Mucosa of rectum (tissue), 2 donors: ENCODE measurements at regions not wholly inside any gene's neighbourhood (a gene's known extent, or its start where the extent isn't known, plus 50 kb on each side); places are given as distances from the start of the nearest gene placed in this dataset.

Source experiments
- H3K27ac ChIP-seq, 2 donors: one replicate each; pipeline ENCODE4 v1.7.0; 2013; ENCODE audit warnings: inconsistent platforms in 2 of 2, low read depth in 2 of 2, low read length in 2 of 2
- H3K27me3 ChIP-seq, 2 donors: one replicate each; pipeline ENCODE4 v1.7.0; 2013; ENCODE audit warnings: low read length in 2 of 2; ENCODE audit not compliant: control insufficient read depth in 2 of 2, insufficient read depth in 2 of 2
- H3K36me3 ChIP-seq, 2 donors: one replicate each; pipeline ENCODE4 v1.7.0; 2013; ENCODE audit warnings: low read length in 2 of 2; ENCODE audit not compliant: control insufficient read depth in 2 of 2, insufficient read depth in 2 of 2
- H3K4me1 ChIP-seq, 2 donors: one replicate each; pipeline ENCODE4 v1.7.0; 2013; ENCODE audit warnings: low read length in 2 of 2, mild to moderate bottlenecking in 1 of 2; ENCODE audit not compliant: control insufficient read depth in 2 of 2, insufficient read depth in 2 of 2
- H3K4me3 ChIP-seq, 2 donors: one replicate each; pipeline ENCODE4 v1.7.0; 2013; ENCODE audit warnings: low read length in 2 of 2
- H3K9ac ChIP-seq, 2 donors: one replicate each; pipeline ENCODE4 v1.7.0; 2013; ENCODE audit warnings: low read length in 2 of 2, low read depth in 1 of 2, mild to moderate bottlenecking in 1 of 2
- H3K9me3 ChIP-seq, 2 donors: one replicate each; pipeline ENCODE4 v1.7.0; 2013; ENCODE audit warnings: low read length in 2 of 2; ENCODE audit not compliant: control insufficient read depth in 2 of 2
- donor health status: healthy.
- donor health status: Normal muscosa, but diverticular disease.

- no peaks in the 10 kb centered on the region for H3K36me3 ChIP-seq
- no peak overlapping the region for H3K27ac ChIP-seq
- H3K4me3 ChIP-seq, result no peak overlapping the region
- no peaks in the 10 kb centered on the region for H3K4me1 ChIP-seq
- H3K9me3 ChIP-seq, result no peaks in the 10 kb centered on the region
- no peak overlapping the region for H3K9ac ChIP-seq
- H3K27me3 ChIP-seq, result no peaks in the 10 kb centered on the region
Observed at GRCh38 chr1:56286506-56286905, 292.9 kb downstream of the PLPP3 start.

DNA sequence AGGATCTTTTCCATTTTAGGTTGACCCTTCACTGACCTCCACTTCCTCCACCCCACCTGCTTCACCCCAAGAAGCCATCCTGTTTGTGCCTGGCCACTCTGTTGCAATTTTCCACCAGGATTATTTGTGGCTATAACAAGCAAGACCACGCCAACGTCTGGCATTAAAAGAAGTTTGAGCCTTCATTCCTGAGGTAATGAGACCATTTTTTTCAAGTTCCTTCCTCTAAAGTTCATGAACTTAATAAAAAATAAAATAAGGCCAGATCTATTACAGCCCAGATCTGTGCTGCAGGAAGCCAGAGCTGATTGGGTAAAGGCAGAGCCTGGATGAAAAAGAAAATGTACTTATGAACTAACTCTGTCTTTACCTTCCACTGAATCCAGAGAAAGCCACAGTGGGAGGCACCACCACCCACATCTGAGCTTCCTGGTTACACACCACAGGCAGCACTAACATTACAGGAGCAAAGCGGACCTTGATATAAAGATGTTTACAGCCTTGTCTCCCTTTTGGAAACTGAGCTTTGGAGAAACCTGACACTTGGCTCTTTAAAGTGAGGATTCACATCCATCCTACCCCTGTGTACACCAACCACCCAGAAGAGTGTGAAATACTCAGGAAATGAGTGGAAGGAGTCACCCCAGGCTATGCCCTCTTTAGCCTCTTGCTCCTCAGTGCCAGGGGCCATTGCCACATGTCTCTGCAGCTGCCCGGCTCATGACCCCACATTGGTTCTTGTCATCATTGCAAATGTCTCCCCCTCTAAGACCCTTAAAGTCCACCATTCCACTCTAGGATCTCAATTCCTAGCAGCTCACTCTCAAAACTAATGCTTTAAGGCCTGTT, 293.6 kb downstream of the PLPP3 start:
- H3K27ac ChIP-seq, result no peak overlapping the region
- no peaks in the 10 kb centered on the region for H3K36me3 ChIP-seq

GRCh38 chr1:56284928-56285327, 294.4 kb downstream of the PLPP3 start:
- H3K27me3 ChIP-seq, result no peaks in the 10 kb centered on the region
- no peak overlapping the region for H3K9ac ChIP-seq
- no peaks in the 10 kb centered on the region for H3K36me3 ChIP-seq
- H3K4me1 ChIP-seq, result no peaks in the 10 kb centered on the region
- H3K27ac ChIP-seq, result no peak overlapping the region
- no peaks in the 10 kb centered on the region for H3K9me3 ChIP-seq
- H3K4me3 ChIP-seq, result no peak overlapping the region

More for the DNA sequence above, 293.6 kb downstream of the PLPP3 start:
- no peaks in the 10 kb centered on the region for H3K4me1 ChIP-seq
- H3K9me3 ChIP-seq, result no peaks in the 10 kb centered on the region
- H3K27me3 ChIP-seq, result no peaks in the 10 kb centered on the region
- H3K4me3 ChIP-seq, result no peak overlapping the region
- no peak overlapping the region for H3K9ac ChIP-seq

DNA sequence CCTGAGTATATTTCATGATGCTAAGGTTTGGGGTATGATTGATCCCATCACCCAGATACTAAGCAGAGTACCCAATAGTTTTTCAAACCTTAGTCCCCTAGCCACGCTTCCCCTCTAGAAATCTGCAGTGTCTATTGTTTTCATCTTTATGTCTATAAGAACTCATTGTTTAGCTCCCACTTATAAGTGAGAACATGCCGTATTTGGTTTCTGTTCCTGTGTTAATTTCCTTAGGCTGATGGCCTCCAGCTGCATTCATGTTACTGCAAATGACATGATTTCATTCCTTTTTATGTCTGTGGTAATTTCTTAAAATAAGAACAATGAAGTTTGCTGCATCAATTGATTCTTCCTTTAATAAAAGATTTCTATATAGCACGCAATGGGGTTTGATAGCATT, 301.3 kb downstream of the PLPP3 start:
- Histone ChIP-seq H3K4me1 (no peaks in the 10 kb centered on the region), H3K4me3 (no peak overlapping the region), H3K9ac (no peak overlapping the region), H3K9me3 (no peaks in the 10 kb centered on the region), H3K36me3 (no peaks in the 10 kb centered on the region), H3K27ac (no peak overlapping the region), H3K27me3 (no peaks in the 10 kb centered on the region)

DNA sequence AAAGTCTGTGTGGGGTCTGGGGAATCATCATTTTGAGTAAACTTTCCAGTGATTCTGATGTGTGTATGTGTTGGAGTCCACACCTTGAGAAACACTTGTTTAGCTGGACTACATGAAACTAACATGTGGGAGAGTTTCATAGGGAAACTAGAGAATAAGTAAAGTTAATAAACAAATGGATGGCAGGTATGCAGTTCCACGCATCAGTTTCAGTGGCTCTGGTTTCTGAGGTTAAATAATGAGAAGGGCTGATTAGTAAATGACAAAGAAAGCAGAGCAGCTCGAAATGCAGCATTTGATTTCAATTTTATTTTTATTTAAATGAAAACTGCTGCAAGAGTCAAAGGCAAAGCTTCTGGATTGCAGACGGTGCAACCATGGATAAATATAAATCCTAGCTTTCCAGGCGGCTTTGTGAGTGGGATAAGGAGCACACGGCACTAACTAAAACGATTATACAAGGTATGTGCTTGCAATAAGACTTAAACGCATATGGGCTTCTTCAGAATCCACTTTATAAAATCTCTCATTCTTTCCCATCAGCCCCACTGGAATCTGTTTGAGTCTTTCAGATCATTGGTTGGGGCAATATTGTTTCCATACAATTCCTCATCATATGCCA, 310.7 kb downstream of the PLPP3 start:
- Histone ChIP-seq H3K9ac (no peak overlapping the region), H3K9me3 (no peaks in the 10 kb centered on the region), H3K4me3 (no peak overlapping the region), H3K36me3 (no peaks in the 10 kb centered on the region), H3K27me3 (no peaks in the 10 kb centered on the region), H3K27ac (no peak overlapping the region), H3K4me1 (no peaks in the 10 kb centered on the region)

- no peak overlapping the region for H3K9ac ChIP-seq
Observed at GRCh38 chr1:56267611-56268010, 311.8 kb downstream of the PLPP3 start.

GRCh38 chr1:56266359-56266758, 313.0 kb downstream of the PLPP3 start:
- Histone ChIP-seq H3K9me3 (no peaks in the 10 kb centered on the region), H3K9ac (no peak overlapping the region), H3K4me3 (no peak overlapping the region), H3K36me3 (no peaks in the 10 kb centered on the region), H3K4me1 (no peaks in the 10 kb centered on the region), H3K27me3 (no peaks in the 10 kb centered on the region), H3K27ac (no peak overlapping the region)

More at GRCh38 chr1:56267611-56268010, 311.8 kb downstream of the PLPP3 start:
- Histone ChIP-seq H3K4me3 (no peak overlapping the region), H3K27me3 (no peaks in the 10 kb centered on the region), H3K9me3 (no peaks in the 10 kb centered on the region), H3K36me3 (no peaks in the 10 kb centered on the region), H3K27ac (no peak overlapping the region), H3K4me1 (no peaks in the 10 kb centered on the region)

DNA sequence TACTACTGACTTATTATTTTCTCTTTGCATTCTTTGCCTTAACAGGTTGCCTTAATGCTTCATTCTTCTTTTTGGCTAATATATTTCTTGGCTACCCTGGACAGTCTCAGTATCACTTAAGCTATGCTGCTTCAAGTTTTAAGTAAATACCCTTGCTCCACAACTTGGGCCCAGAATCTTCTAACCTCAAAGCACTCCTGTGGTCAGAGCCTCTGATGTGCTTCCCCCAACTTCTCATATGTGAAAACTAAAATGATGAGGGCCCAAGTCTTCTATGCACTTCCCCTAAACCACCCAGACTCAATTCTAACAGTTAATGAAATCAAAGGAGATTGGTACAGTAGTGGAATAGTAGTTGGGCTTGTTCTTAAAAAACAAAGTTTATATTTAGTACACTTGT, 314.1 kb downstream of the PLPP3 start:
- Histone ChIP-seq H3K36me3 (no peaks in the 10 kb centered on the region), H3K27ac (no peak overlapping the region), H3K4me3 (no peak overlapping the region), H3K9ac (no peak overlapping the region), H3K4me1 (no peaks in the 10 kb centered on the region), H3K27me3 (no peaks in the 10 kb centered on the region), H3K9me3 (no peaks in the 10 kb centered on the region)

DNA sequence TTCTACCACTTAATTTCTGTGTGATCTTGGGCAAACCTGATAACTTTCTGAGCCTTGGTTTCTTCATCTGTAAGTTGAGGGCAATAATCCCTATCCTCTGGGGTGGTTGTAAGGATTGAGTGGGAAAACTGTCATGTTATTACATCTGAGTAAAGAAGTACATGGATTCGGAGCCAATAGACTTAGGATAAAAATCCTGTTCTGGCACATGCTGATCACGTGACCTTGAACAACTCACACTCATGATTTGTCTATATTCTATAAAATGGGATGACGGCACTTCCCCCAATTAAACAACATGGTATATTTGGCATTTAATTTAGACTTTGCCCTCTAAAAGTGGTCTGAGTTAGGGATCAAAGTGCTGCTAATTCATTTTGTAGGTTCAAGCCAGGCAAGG, 315.5 kb downstream of the PLPP3 start:
- Histone ChIP-seq H3K4me1 (no peaks in the 10 kb centered on the region), H3K27ac (no peak overlapping the region), H3K36me3 (no peaks in the 10 kb centered on the region), H3K9me3 (no peaks in the 10 kb centered on the region), H3K27me3 (no peaks in the 10 kb centered on the region), H3K4me3 (no peak overlapping the region), H3K9ac (no peak overlapping the region)

- H3K9ac ChIP-seq, result no peak overlapping the region
- H3K4me3 ChIP-seq, result no peak overlapping the region
- H3K9me3 ChIP-seq, result no peaks in the 10 kb centered on the region
- H3K27me3 ChIP-seq, result no peaks in the 10 kb centered on the region
- no peaks in the 10 kb centered on the region for H3K36me3 ChIP-seq
- no peak overlapping the region for H3K27ac ChIP-seq
- H3K4me1 ChIP-seq, result no peaks in the 10 kb centered on the region
Observed at GRCh38 chr1:56258371-56258770, 321.0 kb downstream of the PLPP3 start.
